ENCODE measurements at regions not wholly inside any gene's neighbourhood (a gene's known extent, or its start where the extent isn't known, plus 50 kb on each side); places are given as distances from the start of the nearest gene placed in this dataset.

DNA sequence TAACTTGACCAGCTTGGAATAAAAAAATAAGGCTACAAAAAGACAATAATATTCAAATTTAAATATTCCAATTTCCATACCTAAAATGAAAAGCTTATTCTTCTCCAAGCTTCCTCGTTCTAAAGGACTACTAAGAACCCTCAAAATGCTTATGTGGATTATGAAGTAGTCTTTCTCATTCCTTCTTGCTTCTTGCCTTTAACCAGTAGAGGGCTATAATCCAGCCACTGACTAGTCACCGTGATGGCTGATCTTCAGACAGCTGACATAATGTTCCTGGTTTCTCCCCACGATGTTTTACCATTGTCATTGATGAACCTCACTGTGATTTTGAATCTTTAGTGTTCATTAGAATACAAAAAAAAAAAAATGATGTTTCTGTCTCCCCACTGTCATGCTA is 515.3 kb downstream of the TLE1 start:
- TF ChIP-seq, protein P1, sequence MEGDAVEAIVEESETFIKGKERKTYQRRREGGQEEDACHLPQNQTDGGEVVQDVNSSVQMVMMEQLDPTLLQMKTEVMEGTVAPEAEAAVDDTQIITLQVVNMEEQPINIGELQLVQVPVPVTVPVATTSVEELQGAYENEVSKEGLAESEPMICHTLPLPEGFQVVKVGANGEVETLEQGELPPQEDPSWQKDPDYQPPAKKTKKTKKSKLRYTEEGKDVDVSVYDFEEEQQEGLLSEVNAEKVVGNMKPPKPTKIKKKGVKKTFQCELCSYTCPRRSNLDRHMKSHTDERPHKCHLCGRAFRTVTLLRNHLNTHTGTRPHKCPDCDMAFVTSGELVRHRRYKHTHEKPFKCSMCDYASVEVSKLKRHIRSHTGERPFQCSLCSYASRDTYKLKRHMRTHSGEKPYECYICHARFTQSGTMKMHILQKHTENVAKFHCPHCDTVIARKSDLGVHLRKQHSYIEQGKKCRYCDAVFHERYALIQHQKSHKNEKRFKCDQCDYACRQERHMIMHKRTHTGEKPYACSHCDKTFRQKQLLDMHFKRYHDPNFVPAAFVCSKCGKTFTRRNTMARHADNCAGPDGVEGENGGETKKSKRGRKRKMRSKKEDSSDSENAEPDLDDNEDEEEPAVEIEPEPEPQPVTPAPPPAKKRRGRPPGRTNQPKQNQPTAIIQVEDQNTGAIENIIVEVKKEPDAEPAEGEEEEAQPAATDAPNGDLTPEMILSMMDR (IDR thresholded peaks at IDR 0.05; ENCODE audit: extremely low read depth in 1 of 2, insufficient read depth in 1 of 2, low read depth in 1 of 2, low read length in 2 of 2), result no peak
- TF ChIP-seq MYC (IDR thresholded peaks at IDR 0.05; ENCODE audit: low read depth, low read length) (no peak), POLR2A (IDR thresholded peaks at IDR 0.05; ENCODE audit: low read depth, low read length) (no peak), EZH2 (IDR thresholded peaks at IDR 0.05; ENCODE audit: borderline replicate concordance, low read depth, low read length, severe bottlenecking) (no peak), POLR2AphosphoS5 (IDR thresholded peaks at IDR 0.05; ENCODE audit: insufficient read depth, low read depth, low read length) (no peak)
- TF ChIP-seq, protein P2, sequence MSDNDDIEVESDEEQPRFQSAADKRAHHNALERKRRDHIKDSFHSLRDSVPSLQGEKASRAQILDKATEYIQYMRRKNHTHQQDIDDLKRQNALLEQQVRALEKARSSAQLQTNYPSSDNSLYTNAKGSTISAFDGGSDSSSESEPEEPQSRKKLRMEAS (IDR thresholded peaks at IDR 0.05; ENCODE audit: insufficient read depth, insufficient read length), result no peak
